H7 (cell line): ENCODE measurements at regions not wholly inside any gene's neighbourhood (a gene's known extent, or its start where the extent isn't known, plus 50 kb on each side); places are given as distances from the start of the nearest gene placed in this dataset.
A peak's percentile ranks its signal among the peaks of the same experiment; 100 is the strongest.

ENCODE experiments used
- DNase-seq: peaks from one replicate; pipeline ENCODE4 v3.0.0; 2012
- H3K27me3 ChIP-seq: 2 replicates; pipeline ENCODE4 v1.6.0; 2011; ENCODE audit warnings: mild to moderate bottlenecking, low read length; ENCODE audit not compliant: control insufficient read depth, insufficient read depth
- H3K36me3 ChIP-seq: replicated peaks from 2 replicates; pipeline ENCODE4 v1.5.1; 2011; ENCODE audit warnings: low read length; ENCODE audit not compliant: control insufficient read depth, insufficient read depth
- H3K4me3 ChIP-seq: 2 replicates; pipeline ENCODE4 v1.5.1; 2011; ENCODE audit warnings: low read depth, mild to moderate bottlenecking, control low read depth, low read length, moderate library complexity; ENCODE audit not compliant: insufficient read depth

DNA sequence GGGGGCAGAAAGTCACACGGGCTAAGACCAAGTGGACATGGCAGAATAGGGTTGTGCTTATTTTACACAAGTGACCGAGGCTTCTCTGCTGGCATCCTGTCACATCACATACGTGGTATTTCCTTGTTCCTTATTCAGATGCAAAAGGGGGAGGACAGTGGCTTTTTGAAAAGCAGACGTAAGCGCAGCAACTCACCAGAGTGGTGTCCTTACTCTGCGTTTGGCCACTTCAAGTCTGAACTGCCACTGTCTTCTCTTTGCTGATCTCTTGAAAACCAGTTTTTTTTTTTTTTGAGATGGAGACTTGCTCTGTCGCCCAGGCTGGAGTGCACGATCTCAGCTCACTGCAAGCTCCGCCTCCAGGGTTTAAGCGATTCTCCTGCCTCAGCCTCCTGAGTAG lies 113.2 kb downstream of the SOX2 start:
- Histone ChIP-seq H3K27me3 (no peaks in the 10 kb centered on the region), H3K36me3 (no peaks in the 10 kb centered on the region), H3K4me3 (no peak overlapping the region)
- DNase-seq, result no peak

DNA sequence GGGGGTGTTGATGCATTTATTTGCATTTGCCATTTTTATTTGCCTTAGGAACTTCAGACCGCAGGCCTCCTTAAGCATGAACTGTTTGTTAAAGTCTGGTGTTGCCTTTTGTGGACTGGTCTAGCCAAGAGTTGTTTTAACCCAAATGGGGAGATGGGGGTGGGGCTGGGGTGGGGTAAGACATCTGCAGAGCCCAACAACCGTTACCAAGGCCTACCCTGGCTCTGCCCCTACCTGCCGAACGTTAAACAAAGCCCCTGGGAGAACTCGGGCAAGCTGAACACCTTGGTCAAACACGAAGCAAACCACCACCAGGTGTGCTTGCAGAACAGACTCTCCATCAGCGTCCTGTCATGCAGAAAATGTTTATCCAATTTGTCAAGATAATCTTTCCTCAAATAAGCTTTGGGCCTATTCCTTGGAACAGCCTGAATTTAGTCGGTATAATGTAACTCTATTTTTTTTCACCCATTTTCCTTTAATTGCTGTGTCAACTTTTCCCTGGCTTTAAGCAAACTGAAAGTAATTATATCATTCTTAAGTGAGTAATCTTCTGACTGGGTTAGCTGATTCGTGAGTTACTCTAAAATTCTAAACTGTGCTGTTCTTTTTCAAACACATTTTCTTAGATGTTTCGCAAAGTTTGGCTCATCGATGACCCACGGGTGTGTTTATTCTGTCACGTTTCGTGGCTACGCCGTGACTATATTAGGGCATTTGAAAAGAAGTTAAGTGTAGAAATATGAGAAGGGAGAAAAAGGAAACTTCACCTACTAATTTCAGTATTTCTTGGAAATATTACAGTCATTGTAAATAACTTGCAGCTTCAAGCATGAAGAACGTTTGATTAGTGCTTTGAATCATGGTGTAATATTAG lies 127.6 kb downstream of the SOX2 start:
- H3K27me3 ChIP-seq, result no peaks in the 10 kb centered on the region
- no peak for DNase-seq
- H3K4me3 ChIP-seq, result no peak overlapping the region
- no peaks in the 10 kb centered on the region for H3K36me3 ChIP-seq

GRCh38 chr3:181839916-181840297 lies 128.2 kb downstream of the SOX2 start:
- Histone ChIP-seq H3K36me3 (no peaks in the 10 kb centered on the region), H3K27me3 (no peaks in the 10 kb centered on the region), H3K4me3 (no peak overlapping the region)
- no peak for DNase-seq

GRCh38 chr3:181844211-181844610 lies 132.5 kb downstream of the SOX2 start:
- Histone ChIP-seq H3K4me3 (no peak overlapping the region), H3K27me3 (no peaks in the 10 kb centered on the region), H3K36me3 (no peaks in the 10 kb centered on the region)
- no peak for DNase-seq

DNA sequence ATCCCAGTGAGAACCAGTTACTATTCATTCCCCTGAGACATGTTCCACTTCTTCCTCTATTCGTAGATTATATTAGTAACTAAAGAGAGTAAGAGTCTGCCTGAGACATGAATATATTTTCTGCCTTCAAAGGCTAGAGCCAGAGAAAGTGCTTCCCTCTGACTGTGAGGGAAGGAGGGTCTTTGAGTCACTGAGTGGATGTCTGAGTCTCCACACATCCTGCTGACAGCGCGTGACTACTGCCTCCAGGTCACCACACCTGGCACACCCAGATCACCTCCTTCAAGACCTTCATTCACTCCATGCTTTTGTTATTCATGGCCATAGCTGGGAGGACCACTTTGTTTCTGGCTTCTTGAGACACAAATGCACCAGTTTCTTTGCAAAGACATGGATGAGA lies 135.6 kb downstream of the SOX2 start:
- Histone ChIP-seq H3K27me3 (no peaks in the 10 kb centered on the region), H3K36me3 (no peaks in the 10 kb centered on the region), H3K4me3 (no peak overlapping the region)
- no peak for DNase-seq

DNA sequence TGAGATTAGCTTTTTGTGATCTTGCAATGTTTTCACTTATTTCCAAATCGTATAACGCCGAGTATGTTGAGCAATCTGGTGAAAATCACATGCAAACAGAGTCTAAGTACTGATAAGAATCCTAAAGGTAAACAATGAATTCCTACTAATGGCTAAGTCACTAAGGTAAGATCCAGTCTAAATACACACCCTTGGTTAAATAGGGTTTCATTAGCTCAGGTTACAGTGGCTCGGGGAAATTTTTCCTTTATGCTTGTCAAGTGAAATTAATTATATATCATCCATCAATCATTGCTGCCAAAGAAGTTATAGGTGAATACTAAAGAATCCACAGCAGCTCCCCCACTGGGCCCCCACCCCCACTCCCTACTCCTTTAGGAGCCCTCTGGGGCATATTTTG lies 139.3 kb downstream of the SOX2 start:
- H3K36me3 ChIP-seq, result no peaks in the 10 kb centered on the region
- H3K27me3 ChIP-seq, result no peaks in the 10 kb centered on the region
- no peak overlapping the region for H3K4me3 ChIP-seq
- no peak for DNase-seq

DNA sequence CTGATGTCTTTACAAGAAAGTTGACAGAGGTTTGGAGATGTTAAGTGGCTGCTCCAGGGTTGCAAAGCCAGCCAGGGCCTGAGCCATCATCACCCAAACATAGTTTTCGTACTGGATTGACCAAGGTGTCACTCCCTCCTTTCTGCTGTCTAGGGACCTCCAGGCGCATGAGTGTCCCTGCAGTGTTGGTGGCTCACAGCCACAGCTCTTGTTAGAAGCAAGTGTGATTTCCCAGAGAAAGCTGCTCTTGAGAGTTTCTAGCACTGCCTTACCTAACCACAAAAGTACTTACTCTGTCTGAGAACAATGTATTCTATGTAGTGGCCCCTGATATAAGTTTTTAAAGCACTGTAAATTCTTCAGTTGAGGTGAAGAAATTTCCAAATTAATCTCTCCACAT lies 144.1 kb downstream of the SOX2 start:
- no peaks in the 10 kb centered on the region for H3K27me3 ChIP-seq
- DNase-seq, result no peak
- H3K36me3 ChIP-seq, result no peaks in the 10 kb centered on the region
- no peak overlapping the region for H3K4me3 ChIP-seq

GRCh38 chr3:181859518-181859917 lies 147.8 kb downstream of the SOX2 start:
- Histone ChIP-seq H3K36me3 (no peaks in the 10 kb centered on the region), H3K4me3 (no peak overlapping the region), H3K27me3 (no peaks in the 10 kb centered on the region)
- peak; percentile 35 for DNase-seq

GRCh38 chr3:181860235-181860634 lies 148.5 kb downstream of the SOX2 start:
- DNase-seq, result no peak
- Histone ChIP-seq H3K36me3 (no peaks in the 10 kb centered on the region), H3K27me3 (no peaks in the 10 kb centered on the region), H3K4me3 (no peak overlapping the region)

DNA sequence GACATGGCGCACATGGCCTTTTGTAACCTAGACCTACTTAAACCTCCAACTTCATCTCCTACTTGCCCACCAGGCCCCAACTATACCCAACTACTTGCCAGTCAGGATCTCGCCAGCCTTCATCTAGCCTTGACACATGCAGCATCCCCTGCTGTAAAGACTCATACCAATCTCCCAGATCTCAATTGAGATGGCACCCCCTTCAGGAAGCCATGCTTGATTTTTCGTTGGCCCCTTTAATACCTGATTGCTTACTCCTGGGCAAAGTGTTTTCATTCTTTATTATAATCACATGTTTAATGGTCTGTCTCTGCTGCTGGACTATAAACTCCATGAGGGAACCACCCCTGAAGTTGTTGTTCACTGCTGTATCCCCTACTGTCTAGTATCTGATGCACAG lies 150.8 kb downstream of the SOX2 start:
- Histone ChIP-seq H3K36me3 (no peaks in the 10 kb centered on the region), H3K27me3 (no peaks in the 10 kb centered on the region), H3K4me3 (no peak overlapping the region)
- DNase-seq, result peak; percentile 42

DNA sequence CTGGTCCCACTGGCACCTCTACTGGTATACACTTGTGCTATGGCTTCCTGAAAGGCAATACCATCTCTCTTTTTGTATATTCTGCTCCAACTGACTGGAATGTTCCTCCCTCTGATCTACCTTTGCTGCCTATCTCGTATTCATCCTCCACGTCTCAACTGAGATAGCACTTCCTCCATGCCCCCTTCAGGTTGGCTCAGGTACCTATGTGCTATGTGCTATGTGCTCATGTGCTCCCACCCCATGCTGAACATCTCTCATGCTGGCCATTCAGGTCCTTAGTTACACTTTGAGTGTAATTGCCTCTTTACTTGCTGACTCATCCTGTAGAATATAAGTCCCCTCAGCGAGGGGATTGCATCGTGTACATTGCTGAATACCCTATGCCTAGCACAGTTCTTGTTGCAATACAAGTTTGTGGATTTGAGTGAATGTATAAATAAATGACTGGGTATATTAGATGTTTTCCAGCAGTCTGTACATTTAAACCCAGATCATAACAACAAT lies 156.9 kb downstream of the SOX2 start:
- Histone ChIP-seq H3K4me3 (no peak overlapping the region), H3K27me3 (no peaks in the 10 kb centered on the region), H3K36me3 (no peaks in the 10 kb centered on the region)
- peak; percentile 41 for DNase-seq

GRCh38 chr3:181872887-181873286 lies 161.2 kb downstream of the SOX2 start:
- Histone ChIP-seq H3K27me3 (no peaks in the 10 kb centered on the region), H3K36me3 (no peaks in the 10 kb centered on the region), H3K4me3 (no peak overlapping the region)
- no peak for DNase-seq

- DNase-seq, result no peak
- no peaks in the 10 kb centered on the region for H3K27me3 ChIP-seq
Measured at GRCh38 chr3:181879926-181880325, 168.2 kb downstream of the SOX2 start.

DNA sequence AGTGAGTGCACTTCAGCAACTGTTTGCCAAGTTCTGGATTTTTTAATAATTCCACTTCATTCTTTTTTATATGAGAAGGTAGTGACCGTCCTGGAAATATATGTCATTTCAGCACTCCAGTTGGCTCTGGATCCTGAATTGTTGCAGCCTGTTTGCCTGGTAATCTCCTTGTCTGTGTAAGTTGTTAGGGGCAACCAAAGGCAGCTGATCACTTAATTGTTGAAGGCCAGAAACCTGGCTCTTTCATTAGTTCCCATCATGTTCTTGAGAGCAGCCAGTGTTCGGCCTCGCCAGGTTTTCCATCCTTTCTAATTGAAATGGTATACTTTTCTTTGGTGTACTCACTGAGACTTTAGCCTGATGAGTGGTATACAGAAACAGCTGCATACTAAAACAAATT lies 168.6 kb downstream of the SOX2 start:
- no peak for DNase-seq
- H3K4me3 ChIP-seq, result no peak overlapping the region
- H3K36me3 ChIP-seq, result no peaks in the 10 kb centered on the region
- no peaks in the 10 kb centered on the region for H3K27me3 ChIP-seq

More at GRCh38 chr3:181879926-181880325, 168.2 kb downstream of the SOX2 start:
- no peak overlapping the region for H3K4me3 ChIP-seq
- no peaks in the 10 kb centered on the region for H3K36me3 ChIP-seq

GRCh38 chr3:181881749-181882148 lies 170.0 kb downstream of the SOX2 start:
- Histone ChIP-seq H3K36me3 (no peaks in the 10 kb centered on the region), H3K27me3 (no peaks in the 10 kb centered on the region), H3K4me3 (no peak overlapping the region)
- DNase-seq, result no peak
